ENCODE measurements at regions not wholly inside any gene's neighbourhood (a gene's known extent, or its start where the extent isn't known, plus 50 kb on each side); places are given as distances from the start of the nearest gene placed in this dataset.

- Histone ChIP-seq H3K27ac (ENCODE audit: insufficient read depth, low read depth, low read length, poor library complexity, severe bottlenecking) (no peak overlapping the region), H3K36me3 (ENCODE audit: control insufficient read depth, insufficient read depth, low read length) (no peaks in the 10 kb centered on the region), H3K4me3 (ENCODE audit: insufficient read depth, low read depth, low read length) (no peak overlapping the region), H3K4me1 (ENCODE audit: control insufficient read depth, insufficient read depth, low read length) (peaks cover 8% of the 10 kb centered on the region), H3K9me3 (ENCODE audit: control insufficient read depth, low read length) (no peaks in the 10 kb centered on the region), H3K27me3 (ENCODE audit: control insufficient read depth, insufficient read depth, low read length, poor library complexity, severe bottlenecking) (no peaks in the 10 kb centered on the region)
- WGBS, 2 experiments: 50 to 53% methylated on average over 12 of the region's 12 CpGs
These were observed 74.4 kb upstream of the ASB18 start for GRCh38 chr2:236338495-236339184.

DNA sequence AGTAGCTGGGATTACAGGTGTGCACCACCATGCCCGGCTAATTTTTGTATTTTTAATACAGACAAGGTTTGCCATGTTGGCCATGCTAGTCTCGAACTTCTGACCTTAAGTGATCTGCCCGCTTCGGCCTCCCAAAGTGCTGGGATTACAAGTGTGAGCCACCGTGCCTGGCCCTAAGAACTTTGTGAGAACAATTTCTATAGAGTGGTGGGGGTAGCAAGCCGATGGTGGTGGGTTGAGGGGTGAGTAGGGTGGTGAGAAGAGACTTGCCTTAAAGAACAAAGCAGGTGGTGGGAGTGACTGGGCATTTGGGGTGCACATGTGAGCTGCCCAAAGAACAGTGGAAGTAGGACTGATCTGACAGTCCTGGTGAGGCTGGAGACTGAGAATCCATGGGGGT lies 76.0 kb upstream of the ASB18 start:
- Histone ChIP-seq H3K4me3 (ENCODE audit: insufficient read depth, low read depth, low read length) (no peak overlapping the region), H3K27me3 (ENCODE audit: control insufficient read depth, insufficient read depth, low read length, poor library complexity, severe bottlenecking) (no peaks in the 10 kb centered on the region), H3K27ac (ENCODE audit: insufficient read depth, low read depth, low read length, poor library complexity, severe bottlenecking) (no peak overlapping the region), H3K9me3 (ENCODE audit: control insufficient read depth, low read length) (no peaks in the 10 kb centered on the region), H3K4me1 (ENCODE audit: control insufficient read depth, insufficient read depth, low read length) (peaks cover 19% of the 10 kb centered on the region), H3K36me3 (ENCODE audit: control insufficient read depth, insufficient read depth, low read length) (no peaks in the 10 kb centered on the region)
- WGBS, 2 experiments: 95% methylated on average over 6 of the region's 6 CpGs

GRCh38 chr2:236341067-236341466 lies 76.9 kb upstream of the ASB18 start:
- no peaks in the 10 kb centered on the region for H3K27me3 ChIP-seq (ENCODE audit: control insufficient read depth, insufficient read depth, low read length, poor library complexity, severe bottlenecking)
- peaks cover 22% of the 10 kb centered on the region for H3K4me1 ChIP-seq (ENCODE audit: control insufficient read depth, insufficient read depth, low read length)
- 91 to 93% methylated on average over 14 of the region's 14 CpGs for WGBS, 2 experiments
- no peaks in the 10 kb centered on the region for H3K9me3 ChIP-seq (ENCODE audit: control insufficient read depth, low read length)
- H3K36me3 ChIP-seq (ENCODE audit: control insufficient read depth, insufficient read depth, low read length): no peaks in the 10 kb centered on the region
- no peak overlapping the region for H3K4me3 ChIP-seq (ENCODE audit: insufficient read depth, low read depth, low read length)
- H3K27ac ChIP-seq (ENCODE audit: insufficient read depth, low read depth, low read length, poor library complexity, severe bottlenecking): peak overlapping the region; percentile 0

DNA sequence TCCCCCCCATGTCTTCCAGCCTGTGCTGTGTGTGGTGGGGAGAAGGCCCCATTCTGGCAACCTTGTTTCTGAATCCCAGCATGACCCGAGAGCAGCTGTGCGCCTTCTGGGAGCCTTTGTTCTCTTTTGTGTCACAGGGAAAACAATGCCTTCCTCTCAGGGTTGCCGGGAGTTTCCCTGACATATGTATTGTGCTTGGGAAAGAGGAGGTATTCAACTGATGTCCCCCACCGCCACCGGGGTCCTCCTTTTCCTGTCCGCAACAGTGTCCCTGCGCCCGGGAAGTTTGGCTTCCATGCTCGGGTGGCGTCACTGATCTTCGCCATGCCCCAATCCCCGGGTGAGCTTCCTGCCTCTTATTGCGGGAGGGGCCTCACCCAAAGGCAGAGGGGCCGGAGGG lies 77.5 kb upstream of the ASB18 start:
- Histone ChIP-seq H3K36me3 (ENCODE audit: control insufficient read depth, insufficient read depth, low read length) (no peaks in the 10 kb centered on the region), H3K9me3 (ENCODE audit: control insufficient read depth, low read length) (no peaks in the 10 kb centered on the region), H3K27me3 (ENCODE audit: control insufficient read depth, insufficient read depth, low read length, poor library complexity, severe bottlenecking) (no peaks in the 10 kb centered on the region), H3K4me3 (ENCODE audit: insufficient read depth, low read depth, low read length) (no peak overlapping the region), H3K27ac (ENCODE audit: insufficient read depth, low read depth, low read length, poor library complexity, severe bottlenecking) (peak overlapping the region; percentile 0), H3K4me1 (ENCODE audit: control insufficient read depth, insufficient read depth, low read length) (peaks cover 22% of the 10 kb centered on the region)
- WGBS, 2 experiments: 39 to 51% methylated on average over 14 of the region's 14 CpGs

DNA sequence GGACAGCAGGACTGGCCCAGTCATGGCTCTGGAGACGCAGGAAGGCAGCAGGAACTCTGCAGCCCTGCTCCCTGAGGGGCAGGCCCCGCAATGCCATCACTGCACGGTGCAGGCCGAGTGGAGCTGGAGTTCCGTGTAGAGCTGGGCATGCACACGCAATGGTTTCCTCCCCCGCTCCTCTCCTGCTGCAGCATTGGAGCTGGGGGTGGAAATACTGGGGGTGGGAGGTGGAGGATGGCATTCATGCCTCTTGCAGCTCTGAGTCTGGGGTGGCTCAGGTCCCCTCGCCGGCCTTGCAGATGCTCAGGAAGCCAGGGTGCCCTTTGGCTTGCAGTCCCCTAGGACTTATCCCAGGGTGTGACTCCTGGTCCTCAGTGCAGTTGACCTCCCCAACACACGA lies 78.3 kb upstream of the ASB18 start:
- Histone ChIP-seq H3K4me3 (ENCODE audit: insufficient read depth, low read depth, low read length) (no peak overlapping the region), H3K36me3 (ENCODE audit: control insufficient read depth, insufficient read depth, low read length) (no peaks in the 10 kb centered on the region), H3K9me3 (ENCODE audit: control insufficient read depth, low read length) (no peaks in the 10 kb centered on the region), H3K27me3 (ENCODE audit: control insufficient read depth, insufficient read depth, low read length, poor library complexity, severe bottlenecking) (no peaks in the 10 kb centered on the region), H3K27ac (ENCODE audit: insufficient read depth, low read depth, low read length, poor library complexity, severe bottlenecking) (no peak overlapping the region), H3K4me1 (ENCODE audit: control insufficient read depth, insufficient read depth, low read length) (peaks cover 22% of the 10 kb centered on the region)
- 91 to 96% methylated on average over 10 of the region's 10 CpGs for WGBS, 2 experiments

- no peak overlapping the region for H3K27ac ChIP-seq (ENCODE audit: insufficient read depth, low read depth, low read length, poor library complexity, severe bottlenecking)
- peaks cover 22% of the 10 kb centered on the region for H3K4me1 ChIP-seq (ENCODE audit: control insufficient read depth, insufficient read depth, low read length)
- no peaks in the 10 kb centered on the region for H3K9me3 ChIP-seq (ENCODE audit: control insufficient read depth, low read length)
- WGBS, 2 experiments: 93 to 96% methylated on average over 12 of the region's 12 CpGs
- no peak overlapping the region for H3K4me3 ChIP-seq (ENCODE audit: insufficient read depth, low read depth, low read length)
- H3K27me3 ChIP-seq (ENCODE audit: control insufficient read depth, insufficient read depth, low read length, poor library complexity, severe bottlenecking): no peaks in the 10 kb centered on the region
- no peaks in the 10 kb centered on the region for H3K36me3 ChIP-seq (ENCODE audit: control insufficient read depth, insufficient read depth, low read length)
These were observed 78.7 kb upstream of the ASB18 start for GRCh38 chr2:236342951-236343350.

- Histone ChIP-seq H3K4me3 (ENCODE audit: insufficient read depth, low read depth, low read length) (no peak overlapping the region), H3K36me3 (ENCODE audit: control insufficient read depth, insufficient read depth, low read length) (no peaks in the 10 kb centered on the region), H3K27me3 (ENCODE audit: control insufficient read depth, insufficient read depth, low read length, poor library complexity, severe bottlenecking) (no peaks in the 10 kb centered on the region), H3K27ac (ENCODE audit: insufficient read depth, low read depth, low read length, poor library complexity, severe bottlenecking) (no peak overlapping the region), H3K4me1 (ENCODE audit: control insufficient read depth, insufficient read depth, low read length) (peaks cover 22% of the 10 kb centered on the region), H3K9me3 (ENCODE audit: control insufficient read depth, low read length) (no peaks in the 10 kb centered on the region)
- 47 to 48% methylated on average over 9 of the region's 10 CpGs for WGBS, 2 experiments
These were observed 79.4 kb upstream of the ASB18 start for GRCh38 chr2:236343400-236344161.

DNA sequence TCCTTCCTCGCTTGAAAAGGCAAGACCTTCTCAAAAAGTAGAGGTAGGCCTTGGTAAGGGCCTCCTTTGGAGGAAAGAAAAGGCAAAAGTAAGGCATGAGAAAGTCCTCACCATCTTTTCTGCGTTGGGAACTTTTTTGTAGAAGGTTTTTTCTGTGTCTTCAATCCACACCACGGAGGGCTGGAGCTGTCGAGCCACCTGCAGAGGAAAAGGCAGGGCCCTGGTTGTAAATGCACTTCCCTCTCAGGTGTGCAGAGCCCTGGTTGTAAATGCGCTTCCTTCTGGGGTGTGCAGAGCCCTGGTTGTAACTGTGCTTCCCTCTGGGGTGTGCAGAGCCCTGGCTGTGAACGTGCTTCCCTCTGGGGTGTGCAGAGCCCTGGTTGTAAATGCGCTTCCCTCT lies 80.2 kb upstream of the ASB18 start:
- H3K4me1 ChIP-seq (ENCODE audit: control insufficient read depth, insufficient read depth, low read length): peaks cover 22% of the 10 kb centered on the region
- no peaks in the 10 kb centered on the region for H3K36me3 ChIP-seq (ENCODE audit: control insufficient read depth, insufficient read depth, low read length)
- no peaks in the 10 kb centered on the region for H3K27me3 ChIP-seq (ENCODE audit: control insufficient read depth, insufficient read depth, low read length, poor library complexity, severe bottlenecking)
- H3K9me3 ChIP-seq (ENCODE audit: control insufficient read depth, low read length): no peaks in the 10 kb centered on the region
- no peak overlapping the region for H3K4me3 ChIP-seq (ENCODE audit: insufficient read depth, low read depth, low read length)
- 66 to 69% methylated on average over 7 of the region's 7 CpGs for WGBS, 2 experiments
- H3K27ac ChIP-seq (ENCODE audit: insufficient read depth, low read depth, low read length, poor library complexity, severe bottlenecking): no peak overlapping the region

DNA sequence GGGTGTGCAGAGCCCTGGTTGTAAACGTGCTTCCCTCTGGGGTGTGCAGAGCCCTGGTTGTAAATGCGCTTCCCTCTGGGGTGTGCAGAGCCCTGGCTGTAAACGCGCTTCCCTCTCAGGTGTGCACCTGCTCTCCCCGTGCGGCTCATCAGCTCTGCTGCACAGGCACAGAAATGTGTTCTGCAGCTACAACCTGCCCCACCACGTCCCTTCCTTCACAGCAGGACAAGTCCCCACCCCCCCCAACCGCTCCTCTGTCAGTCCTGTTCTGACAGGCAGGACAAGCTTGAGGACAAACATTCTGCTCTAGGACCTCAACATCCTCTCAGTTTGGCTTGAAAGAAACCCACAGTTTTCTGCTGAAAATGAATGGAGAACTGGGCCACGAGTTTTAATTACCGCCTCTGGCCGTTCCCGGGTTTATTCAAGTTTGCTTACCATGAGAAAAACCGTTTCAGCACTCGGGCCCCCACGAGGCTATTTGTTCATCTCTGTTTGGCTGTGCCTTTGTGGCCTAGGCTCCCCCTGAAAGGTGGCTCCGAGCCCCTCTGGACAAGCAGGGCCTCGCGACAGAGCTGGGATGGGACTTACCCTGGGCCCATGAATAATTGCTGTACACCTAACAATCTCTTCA lies 81.0 kb upstream of the ASB18 start:
- Histone ChIP-seq H3K9me3 (ENCODE audit: control insufficient read depth, low read length) (no peaks in the 10 kb centered on the region), H3K4me1 (ENCODE audit: control insufficient read depth, insufficient read depth, low read length) (peaks cover 22% of the 10 kb centered on the region), H3K27ac (ENCODE audit: insufficient read depth, low read depth, low read length, poor library complexity, severe bottlenecking) (no peak overlapping the region), H3K27me3 (ENCODE audit: control insufficient read depth, insufficient read depth, low read length, poor library complexity, severe bottlenecking) (no peaks in the 10 kb centered on the region), H3K4me3 (ENCODE audit: insufficient read depth, low read depth, low read length) (no peak overlapping the region), H3K36me3 (ENCODE audit: control insufficient read depth, insufficient read depth, low read length) (no peaks in the 10 kb centered on the region)
- WGBS, 2 experiments: 60 to 61% methylated on average over 18 of the region's 18 CpGs

DNA sequence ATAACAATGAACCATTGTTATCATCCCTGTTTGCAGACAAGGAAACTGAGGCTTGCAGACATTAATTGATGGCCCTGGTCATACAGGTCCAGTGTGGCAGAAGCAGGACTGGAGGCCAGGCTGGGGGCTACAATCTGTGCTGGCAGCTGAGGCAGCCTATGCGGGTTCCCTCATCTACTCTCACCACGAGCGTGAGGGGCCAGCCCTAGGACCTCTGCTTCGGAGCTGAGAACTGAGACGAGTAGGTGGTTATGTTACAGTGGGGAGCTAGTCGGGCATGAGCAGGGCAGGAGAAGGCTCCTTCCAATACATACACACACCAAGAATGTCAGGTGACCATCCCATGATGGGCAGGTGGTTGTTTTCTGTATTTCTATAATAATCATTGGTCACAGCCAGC lies 82.2 kb upstream of the ASB18 start:
- H3K4me1 ChIP-seq (ENCODE audit: control insufficient read depth, insufficient read depth, low read length): peaks cover 22% of the 10 kb centered on the region
- H3K36me3 ChIP-seq (ENCODE audit: control insufficient read depth, insufficient read depth, low read length): no peaks in the 10 kb centered on the region
- WGBS, 2 experiments: 98 to 100% methylated on average over 3 to 6 of the region's 6 CpGs
- H3K9me3 ChIP-seq (ENCODE audit: control insufficient read depth, low read length): no peaks in the 10 kb centered on the region
- no peaks in the 10 kb centered on the region for H3K27me3 ChIP-seq (ENCODE audit: control insufficient read depth, insufficient read depth, low read length, poor library complexity, severe bottlenecking)
- H3K27ac ChIP-seq (ENCODE audit: insufficient read depth, low read depth, low read length, poor library complexity, severe bottlenecking): no peak overlapping the region
- H3K4me3 ChIP-seq (ENCODE audit: insufficient read depth, low read depth, low read length): no peak overlapping the region

All from ectodermal cell (in vitro differentiated cells).